ENCODE measurements at regions not wholly inside any gene's neighbourhood (a gene's known extent, or its start where the extent isn't known, plus 50 kb on each side); places are given as distances from the start of the nearest gene placed in this dataset.

DNA sequence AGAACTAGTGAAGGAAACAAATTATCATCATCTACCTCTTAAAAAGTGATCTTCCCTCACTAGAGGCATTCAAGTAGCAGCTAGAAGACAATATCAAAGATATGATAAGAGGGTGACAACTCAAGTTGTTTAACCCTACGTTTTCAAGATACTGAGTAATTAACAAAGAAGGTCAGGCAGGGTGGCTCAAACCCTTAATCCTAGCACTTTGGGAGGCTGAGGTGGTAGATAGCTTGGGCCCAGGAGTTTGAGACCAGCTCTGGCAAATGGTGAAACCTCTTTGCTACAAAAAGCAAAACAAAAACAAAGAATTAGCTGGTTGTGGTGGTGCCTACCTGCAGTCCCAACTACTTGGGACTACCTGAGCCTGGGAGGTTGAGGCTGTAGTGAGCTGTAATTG is 408.2 kb upstream of the TUSC1 start:
- in situ Hi-C loops (cut with MboI; ENCODE audit: low pct_unique_long_range_greater_than_20kb, low sequenced_read_pairs, unreplicated experiment): no loop called here
- TF ChIP-seq, protein P1, sequence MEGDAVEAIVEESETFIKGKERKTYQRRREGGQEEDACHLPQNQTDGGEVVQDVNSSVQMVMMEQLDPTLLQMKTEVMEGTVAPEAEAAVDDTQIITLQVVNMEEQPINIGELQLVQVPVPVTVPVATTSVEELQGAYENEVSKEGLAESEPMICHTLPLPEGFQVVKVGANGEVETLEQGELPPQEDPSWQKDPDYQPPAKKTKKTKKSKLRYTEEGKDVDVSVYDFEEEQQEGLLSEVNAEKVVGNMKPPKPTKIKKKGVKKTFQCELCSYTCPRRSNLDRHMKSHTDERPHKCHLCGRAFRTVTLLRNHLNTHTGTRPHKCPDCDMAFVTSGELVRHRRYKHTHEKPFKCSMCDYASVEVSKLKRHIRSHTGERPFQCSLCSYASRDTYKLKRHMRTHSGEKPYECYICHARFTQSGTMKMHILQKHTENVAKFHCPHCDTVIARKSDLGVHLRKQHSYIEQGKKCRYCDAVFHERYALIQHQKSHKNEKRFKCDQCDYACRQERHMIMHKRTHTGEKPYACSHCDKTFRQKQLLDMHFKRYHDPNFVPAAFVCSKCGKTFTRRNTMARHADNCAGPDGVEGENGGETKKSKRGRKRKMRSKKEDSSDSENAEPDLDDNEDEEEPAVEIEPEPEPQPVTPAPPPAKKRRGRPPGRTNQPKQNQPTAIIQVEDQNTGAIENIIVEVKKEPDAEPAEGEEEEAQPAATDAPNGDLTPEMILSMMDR (IDR thresholded peaks at IDR 0.05; ENCODE audit: extremely low read depth, insufficient read depth, missing control alignments): no peak
- no peak for DNase-seq (ENCODE audit: low spot score)

DNA sequence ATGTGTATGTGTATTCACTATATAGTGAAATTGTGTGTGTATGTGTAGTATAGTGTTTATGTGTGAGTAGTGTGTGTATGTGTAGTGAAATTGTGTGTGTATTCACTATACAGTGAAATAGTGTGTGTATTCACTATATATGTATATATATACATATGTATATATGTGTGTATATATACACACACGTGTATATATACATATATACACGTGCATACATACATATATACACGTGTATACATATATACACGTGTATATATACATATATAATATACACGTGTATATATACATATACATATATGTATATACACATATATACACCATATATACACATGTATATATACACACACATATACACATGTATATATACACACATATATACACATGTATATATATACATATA is 403.6 kb upstream of the TUSC1 start:
- in situ Hi-C loops (cut with MboI; ENCODE audit: low pct_unique_long_range_greater_than_20kb, low sequenced_read_pairs, unreplicated experiment): no loop called here
- TF ChIP-seq, protein P1 (IDR thresholded peaks at IDR 0.05; ENCODE audit: extremely low read depth, insufficient read depth, missing control alignments): no peak
- DNase-seq (ENCODE audit: low spot score): no peak

DNA sequence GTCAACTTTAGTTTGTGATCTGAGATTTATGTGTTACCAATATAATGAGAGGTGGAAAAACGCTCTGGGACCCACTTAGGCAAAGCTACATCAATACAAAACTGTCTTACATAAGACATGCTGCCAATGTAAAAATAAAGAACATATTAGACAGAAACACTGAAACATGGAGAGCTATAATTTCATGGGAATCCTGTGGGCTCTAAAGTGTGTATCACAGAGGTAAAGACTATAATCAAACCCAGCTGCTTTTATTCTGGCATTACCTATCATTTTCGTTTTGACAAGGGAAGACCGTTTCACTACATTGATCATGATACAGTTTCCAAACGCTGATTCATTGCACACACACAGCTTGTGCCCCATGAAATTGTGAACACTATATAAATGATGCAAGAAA is 400.5 kb upstream of the TUSC1 start:
- DNase-seq (ENCODE audit: low spot score): no peak
- in situ Hi-C loops (cut with MboI; ENCODE audit: low pct_unique_long_range_greater_than_20kb, low sequenced_read_pairs, unreplicated experiment): no loop called here
- TF ChIP-seq, protein P1 (IDR thresholded peaks at IDR 0.05; ENCODE audit: extremely low read depth, insufficient read depth, missing control alignments): no peak

DNA sequence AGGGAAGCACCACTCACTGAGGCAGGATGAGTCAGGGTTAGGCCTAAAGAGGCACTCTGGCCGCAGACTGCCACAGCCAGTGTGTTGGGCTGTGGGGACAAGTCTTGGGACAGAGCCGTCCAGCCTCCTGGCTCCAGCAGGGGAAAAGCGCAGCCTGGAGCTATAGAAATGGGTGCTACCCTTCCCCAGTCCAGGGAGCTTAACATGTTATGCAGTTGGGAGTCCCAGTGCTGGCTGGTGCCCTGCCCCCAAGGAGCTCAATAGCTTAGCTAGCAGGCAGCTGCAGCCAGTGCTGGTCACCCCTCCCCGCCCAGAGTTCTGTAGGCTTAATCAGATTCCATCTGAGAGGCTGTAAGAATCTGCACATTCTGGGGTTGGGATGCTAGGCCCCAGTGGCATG is 399.6 kb upstream of the TUSC1 start:
- in situ Hi-C loops (cut with MboI; ENCODE audit: low pct_unique_long_range_greater_than_20kb, low sequenced_read_pairs, unreplicated experiment): no loop called here
- TF ChIP-seq, protein P1 (IDR thresholded peaks at IDR 0.05; ENCODE audit: extremely low read depth, insufficient read depth, missing control alignments): no peak
- no peak for DNase-seq (ENCODE audit: low spot score)

DNA sequence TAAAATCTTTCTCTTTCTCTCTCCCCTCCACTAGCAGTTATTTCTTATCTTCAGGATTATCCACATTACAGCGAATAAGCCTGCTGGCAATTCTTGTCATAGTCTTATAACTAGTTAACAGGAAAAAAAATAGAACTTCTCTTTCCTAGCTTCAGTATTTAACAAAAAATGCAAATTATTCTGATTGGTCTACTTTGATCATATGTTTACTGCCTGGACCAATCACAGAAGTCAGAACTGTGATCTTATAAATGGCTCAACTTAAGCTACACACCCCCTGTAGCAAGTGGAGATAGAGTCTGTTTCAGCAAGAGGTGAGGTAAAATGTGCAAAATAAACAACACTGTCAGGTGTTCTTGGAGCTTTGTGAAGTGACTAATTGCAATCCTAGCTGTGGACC is 389.4 kb upstream of the TUSC1 start:
- TF ChIP-seq, protein P1 (IDR thresholded peaks at IDR 0.05; ENCODE audit: extremely low read depth, insufficient read depth, missing control alignments): no peak
- in situ Hi-C loops (cut with MboI; ENCODE audit: low pct_unique_long_range_greater_than_20kb, low sequenced_read_pairs, unreplicated experiment): no loop called here
- no peak for DNase-seq (ENCODE audit: low spot score)

DNA sequence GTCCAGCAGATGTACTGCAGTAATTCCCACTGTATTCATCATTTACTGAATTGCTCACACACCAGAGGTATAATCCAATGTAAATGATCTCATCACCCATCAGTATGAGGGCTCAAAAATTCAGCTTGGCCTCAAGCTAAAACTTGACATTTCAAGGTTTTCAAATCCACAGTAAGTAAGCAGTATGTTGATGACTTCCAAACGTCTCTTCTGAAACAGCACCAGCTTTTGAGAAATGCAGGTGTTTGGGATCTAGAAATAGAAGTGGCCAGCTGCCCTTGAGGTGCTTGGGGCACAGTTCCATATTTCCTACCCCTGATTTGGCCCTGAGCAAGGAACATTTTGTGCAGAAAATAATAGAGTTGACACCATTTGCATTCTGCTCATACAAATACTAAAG is 388.0 kb upstream of the TUSC1 start:
- TF ChIP-seq, protein P1 (IDR thresholded peaks at IDR 0.05; ENCODE audit: extremely low read depth, insufficient read depth, missing control alignments): no peak
- no peak for DNase-seq (ENCODE audit: low spot score)
- in situ Hi-C loops (cut with MboI; ENCODE audit: low pct_unique_long_range_greater_than_20kb, low sequenced_read_pairs, unreplicated experiment): no loop called here

Measured in GM13977 (cell line).